ENCODE measurements at regions not wholly inside any gene's neighbourhood (a gene's known extent, or its start where the extent isn't known, plus 50 kb on each side); places are given as distances from the start of the nearest gene placed in this dataset.

GRCh38 chr17:79152636-79153035 is 78.0 kb downstream of the ENGASE start:
- TF ChIP-seq CTCF (IDR thresholded peaks at IDR 0.05; ENCODE audit: low read length, missing control alignments) = no peak
- no peak overlapping the region for H3K4me3 ChIP-seq (replicated peaks; ENCODE audit: low read depth, low read length)
- no peak for DNase-seq (ENCODE audit: low read depth)

- H3K4me3 ChIP-seq (replicated peaks; ENCODE audit: low read depth, low read length) = no peak overlapping the region
- DNase-seq (ENCODE audit: low read depth) = no peak
- no peak for TF ChIP-seq CTCF (IDR thresholded peaks at IDR 0.05; ENCODE audit: low read length, missing control alignments)
Measured at GRCh38 chr17:79152110-79152509, 77.5 kb downstream of the ENGASE start.

GRCh38 chr17:79150799-79151198 is 76.2 kb downstream of the ENGASE start:
- DNase-seq (ENCODE audit: low read depth) = no peak
- no peak for TF ChIP-seq CTCF (IDR thresholded peaks at IDR 0.05; ENCODE audit: low read length, missing control alignments)
- H3K4me3 ChIP-seq (replicated peaks; ENCODE audit: low read depth, low read length) = no peak overlapping the region

GRCh38 chr17:79150035-79150733 is 75.6 kb downstream of the ENGASE start:
- no peak for DNase-seq (ENCODE audit: low read depth)
- TF ChIP-seq CTCF (IDR thresholded peaks at IDR 0.05; ENCODE audit: low read length, missing control alignments) = no peak
- H3K4me3 ChIP-seq (replicated peaks; ENCODE audit: low read depth, low read length) = no peak overlapping the region

GRCh38 chr17:79148584-79148983 is 74.0 kb downstream of the ENGASE start:
- no peak overlapping the region for H3K4me3 ChIP-seq (replicated peaks; ENCODE audit: low read depth, low read length)
- TF ChIP-seq CTCF (IDR thresholded peaks at IDR 0.05; ENCODE audit: low read length, missing control alignments) = no peak
- DNase-seq (ENCODE audit: low read depth) = no peak

- H3K4me3 ChIP-seq (replicated peaks; ENCODE audit: low read depth, low read length) = no peak overlapping the region
- no peak for DNase-seq (ENCODE audit: low read depth)
- TF ChIP-seq CTCF (IDR thresholded peaks at IDR 0.05; ENCODE audit: low read length, missing control alignments) = no peak
Measured at GRCh38 chr17:79147746-79148506, 73.3 kb downstream of the ENGASE start.

Data from fibroblast of pulmonary artery (primary cell).